IPS-NIHi7 (cell line): ENCODE measurements at regions not wholly inside any gene's neighbourhood (a gene's known extent, or its start where the extent isn't known, plus 50 kb on each side); places are given as distances from the start of the nearest gene placed in this dataset.
"Not testable (repeated sequence)": the region's sequence is repeated elsewhere in the genome, so short reads cannot be mapped to it uniquely, and the experiment has no call there.

Experiments used
- DNase-seq: peaks from one replicate; pipeline ENCODE4 v3.0.0; 2012; ENCODE audit warnings: mixed read lengths; ENCODE audit errors: extremely low spot score

- no peak for DNase-seq
These were observed 51.0 kb upstream of the SORCS2 start for GRCh38 chr4:7141151-7141834.

GRCh38 chr4:7140692-7141069 is 51.7 kb upstream of the SORCS2 start:
- no peak for DNase-seq

GRCh38 chr4:7140062-7140691 is 52.2 kb upstream of the SORCS2 start:
- DNase-seq = no peak

GRCh38 chr4:7139167-7139982 is 53.0 kb upstream of the SORCS2 start:
- no peak for DNase-seq

- no peak for DNase-seq
These were observed 53.8 kb upstream of the SORCS2 start for GRCh38 chr4:7138223-7139166.

- DNase-seq = no peak
These were observed 54.8 kb upstream of the SORCS2 start for GRCh38 chr4:7137326-7138200.

GRCh38 chr4:7136351-7136750 is 56.0 kb upstream of the SORCS2 start:
- DNase-seq = no peak

GRCh38 chr4:7135389-7135746 is 57.0 kb upstream of the SORCS2 start:
- no peak for DNase-seq

- no peak for DNase-seq
These were observed 57.5 kb upstream of the SORCS2 start for GRCh38 chr4:7134737-7135388.

- DNase-seq = not testable (repeated sequence)
These were observed 58.3 kb upstream of the SORCS2 start for GRCh38 chr4:7133818-7134650.

GRCh38 chr4:7132730-7133582 is 59.4 kb upstream of the SORCS2 start:
- no peak for DNase-seq

GRCh38 chr4:7132249-7132648 is 60.1 kb upstream of the SORCS2 start:
- no peak for DNase-seq

GRCh38 chr4:7131498-7132031 is 60.8 kb upstream of the SORCS2 start:
- DNase-seq = no peak

GRCh38 chr4:7130621-7131211 is 61.6 kb upstream of the SORCS2 start:
- DNase-seq = no peak

GRCh38 chr4:7129871-7130620 is 62.2 kb upstream of the GRPEL1 start:
- DNase-seq = no peak

GRCh38 chr4:7128644-7129043 is 60.8 kb upstream of the GRPEL1 start:
- DNase-seq = no peak

GRCh38 chr4:7128234-7128633 is 60.4 kb upstream of the GRPEL1 start:
- DNase-seq = no peak
